ENCODE measurements at regions not wholly inside any gene's neighbourhood (a gene's known extent, or its start where the extent isn't known, plus 50 kb on each side); places are given as distances from the start of the nearest gene placed in this dataset.

DNA sequence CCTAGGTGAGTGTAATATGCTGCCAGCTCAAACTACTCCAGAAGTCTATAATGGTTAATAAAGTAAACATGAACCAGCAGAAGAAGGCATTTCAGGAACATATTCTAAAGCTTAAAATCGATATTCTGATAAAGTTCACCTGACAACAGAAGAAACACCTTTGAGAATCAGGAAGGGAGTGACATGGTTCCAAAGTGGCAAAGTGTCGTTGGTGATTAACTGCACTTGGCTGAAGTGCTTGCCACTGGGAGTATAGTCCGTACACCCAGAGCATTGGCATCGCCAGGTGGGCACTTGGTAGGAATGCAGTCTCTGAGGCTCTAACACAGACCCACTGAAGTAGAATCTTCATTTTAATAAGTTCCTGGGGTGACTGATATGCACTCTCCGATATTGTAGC lies 76.0 kb upstream of the H2AZ1 start:
- TF ChIP-seq, protein P1, sequence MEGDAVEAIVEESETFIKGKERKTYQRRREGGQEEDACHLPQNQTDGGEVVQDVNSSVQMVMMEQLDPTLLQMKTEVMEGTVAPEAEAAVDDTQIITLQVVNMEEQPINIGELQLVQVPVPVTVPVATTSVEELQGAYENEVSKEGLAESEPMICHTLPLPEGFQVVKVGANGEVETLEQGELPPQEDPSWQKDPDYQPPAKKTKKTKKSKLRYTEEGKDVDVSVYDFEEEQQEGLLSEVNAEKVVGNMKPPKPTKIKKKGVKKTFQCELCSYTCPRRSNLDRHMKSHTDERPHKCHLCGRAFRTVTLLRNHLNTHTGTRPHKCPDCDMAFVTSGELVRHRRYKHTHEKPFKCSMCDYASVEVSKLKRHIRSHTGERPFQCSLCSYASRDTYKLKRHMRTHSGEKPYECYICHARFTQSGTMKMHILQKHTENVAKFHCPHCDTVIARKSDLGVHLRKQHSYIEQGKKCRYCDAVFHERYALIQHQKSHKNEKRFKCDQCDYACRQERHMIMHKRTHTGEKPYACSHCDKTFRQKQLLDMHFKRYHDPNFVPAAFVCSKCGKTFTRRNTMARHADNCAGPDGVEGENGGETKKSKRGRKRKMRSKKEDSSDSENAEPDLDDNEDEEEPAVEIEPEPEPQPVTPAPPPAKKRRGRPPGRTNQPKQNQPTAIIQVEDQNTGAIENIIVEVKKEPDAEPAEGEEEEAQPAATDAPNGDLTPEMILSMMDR (IDR thresholded peaks at IDR 0.05 in 4 of 5, conservative IDR thresholded peaks at IDR 0.05 in 1 of 5): no peak
- TF ChIP-seq POLR2A (IDR thresholded peaks at IDR 0.05): no peak

Data from gastrocnemius medialis (tissue), 4 donors.